ENCODE measurements at regions not wholly inside any gene's neighbourhood (a gene's known extent, or its start where the extent isn't known, plus 50 kb on each side); places are given as distances from the start of the nearest gene placed in this dataset.

DNA sequence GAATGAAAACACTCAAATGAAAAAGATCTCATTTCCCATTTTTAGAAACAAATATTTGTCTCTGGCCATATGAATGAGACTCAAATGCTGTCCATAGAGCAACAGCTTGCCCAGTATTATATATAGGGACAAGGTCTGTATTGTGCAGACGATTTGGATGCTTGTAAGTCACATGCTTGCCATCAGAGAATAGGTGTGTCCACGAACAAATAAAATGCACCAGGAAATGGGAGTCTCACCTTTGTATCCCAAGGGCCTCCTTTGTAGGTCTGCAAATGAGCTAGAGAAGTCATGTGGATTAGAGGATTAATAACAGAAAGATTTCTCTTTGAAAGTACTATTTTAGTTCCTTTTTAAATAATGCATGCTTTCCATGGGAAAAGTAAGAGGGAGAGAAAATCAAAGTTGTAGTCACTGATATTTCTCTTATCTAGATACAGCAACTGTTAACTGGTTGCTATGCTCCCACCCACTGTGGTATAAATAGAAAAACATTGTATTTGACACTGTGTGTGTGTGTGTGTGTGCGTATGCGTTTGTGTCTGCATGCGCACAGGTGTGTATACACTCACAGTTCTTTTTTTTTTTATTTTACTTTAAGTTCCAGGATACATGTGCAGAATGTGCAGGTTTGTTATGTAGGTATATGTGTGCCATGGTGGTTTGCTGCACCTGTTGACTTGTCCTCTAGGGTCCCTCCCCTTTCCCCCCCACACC is 383.4 kb upstream of the ARRDC4 start:
- Histone ChIP-seq H3K79me2 (no peaks in the 10 kb centered on the region), H3K9me2 (replicated peaks; ENCODE audit: insufficient read depth) (no peaks in the 10 kb centered on the region), H3K4me2 (no peak overlapping the region), H3K4me1 (ENCODE audit: insufficient read depth) (no peaks in the 10 kb centered on the region), H3K9me3 (ENCODE audit: low read depth) (no peaks in the 10 kb centered on the region), H3K27me3 (no peaks in the 10 kb centered on the region), H3K27ac (no peak overlapping the region), H3K4me3 (no peak overlapping the region), H2AFZ (no peak overlapping the region), H4K20me1 (ENCODE audit: insufficient read depth, poor library complexity, severe bottlenecking) (no peaks in the 10 kb centered on the region), H3K36me3 (replicated peaks; ENCODE audit: insufficient read depth, low read depth) (no peaks in the 10 kb centered on the region)
- DNase-seq (ENCODE audit: low spot score): no peak
- TF ChIP-seq CTCF (IDR thresholded peaks at IDR 0.05; ENCODE audit: poor library complexity): no peak
- no peak for TF ChIP-seq EZH2phosphoT487 (IDR thresholded peaks at IDR 0.05; ENCODE audit: low read depth, severe bottlenecking, unreplicated experiment)
- no peak for TF ChIP-seq EZH2 (IDR thresholded peaks at IDR 0.05; ENCODE audit: borderline replicate concordance)
- WGBS (ENCODE audit: low lambda C conversion rate, missing lambda C conversion rate): 89% methylated on average over 5 of the region's 5 CpGs

GRCh38 chr15:97585408-97585807 is 375.1 kb upstream of the ARRDC4 start:
- H3K4me1 ChIP-seq (ENCODE audit: insufficient read depth): no peaks in the 10 kb centered on the region
- H3K9me3 ChIP-seq (ENCODE audit: low read depth): no peaks in the 10 kb centered on the region
- TF ChIP-seq EZH2 (IDR thresholded peaks at IDR 0.05; ENCODE audit: borderline replicate concordance) (no peak), CTCF (IDR thresholded peaks at IDR 0.05; ENCODE audit: poor library complexity) (no peak), EZH2phosphoT487 (IDR thresholded peaks at IDR 0.05; ENCODE audit: low read depth, severe bottlenecking, unreplicated experiment) (no peak)
- H3K27me3 ChIP-seq: no peaks in the 10 kb centered on the region
- no peak for DNase-seq (ENCODE audit: low spot score)
- no peak overlapping the region for H2AFZ ChIP-seq
- no peaks in the 10 kb centered on the region for H3K79me2 ChIP-seq
- no peak overlapping the region for H3K4me2 ChIP-seq
- H3K9me2 ChIP-seq (replicated peaks; ENCODE audit: insufficient read depth): no peaks in the 10 kb centered on the region
- H4K20me1 ChIP-seq (ENCODE audit: insufficient read depth, poor library complexity, severe bottlenecking): no peaks in the 10 kb centered on the region
- WGBS (ENCODE audit: low lambda C conversion rate, missing lambda C conversion rate): 97% methylated on average over 10 of the region's 10 CpGs
- no peak overlapping the region for H3K4me3 ChIP-seq
- no peaks in the 10 kb centered on the region for H3K36me3 ChIP-seq (replicated peaks; ENCODE audit: insufficient read depth, low read depth)
- no peak overlapping the region for H3K27ac ChIP-seq

DNA sequence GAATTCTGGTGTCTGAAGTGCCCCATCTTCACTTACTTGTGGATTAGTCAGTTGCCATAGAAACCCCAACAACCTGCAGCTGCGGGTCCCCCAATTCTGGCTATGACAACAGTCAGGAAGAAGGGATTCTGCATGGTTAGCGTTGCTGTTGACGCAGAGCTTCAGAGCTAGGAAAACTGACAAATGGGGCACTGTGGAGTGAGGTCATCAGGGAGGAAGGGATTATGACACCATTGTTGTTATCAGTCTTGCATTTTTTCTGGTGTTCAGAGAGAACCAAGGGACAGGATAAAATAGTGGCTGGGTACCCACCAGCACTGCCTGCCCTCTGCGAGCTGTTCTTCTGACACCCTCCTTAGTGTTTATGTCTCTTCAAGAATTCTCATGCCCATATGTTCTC is 367.7 kb upstream of the ARRDC4 start:
- no peaks in the 10 kb centered on the region for H3K79me2 ChIP-seq
- 78% methylated on average over 4 of the region's 4 CpGs for WGBS (ENCODE audit: low lambda C conversion rate, missing lambda C conversion rate)
- no peak overlapping the region for H3K4me2 ChIP-seq
- DNase-seq (ENCODE audit: low spot score): no peak
- no peak overlapping the region for H3K27ac ChIP-seq
- no peaks in the 10 kb centered on the region for H4K20me1 ChIP-seq (ENCODE audit: insufficient read depth, poor library complexity, severe bottlenecking)
- H3K4me3 ChIP-seq: no peak overlapping the region
- no peak overlapping the region for H2AFZ ChIP-seq
- TF ChIP-seq EZH2 (IDR thresholded peaks at IDR 0.05; ENCODE audit: borderline replicate concordance) (no peak), CTCF (IDR thresholded peaks at IDR 0.05; ENCODE audit: poor library complexity) (no peak), EZH2phosphoT487 (IDR thresholded peaks at IDR 0.05; ENCODE audit: low read depth, severe bottlenecking, unreplicated experiment) (no peak)
- H3K27me3 ChIP-seq: no peaks in the 10 kb centered on the region
- no peaks in the 10 kb centered on the region for H3K9me3 ChIP-seq (ENCODE audit: low read depth)
- no peaks in the 10 kb centered on the region for H3K4me1 ChIP-seq (ENCODE audit: insufficient read depth)
- H3K9me2 ChIP-seq (replicated peaks; ENCODE audit: insufficient read depth): no peaks in the 10 kb centered on the region
- no peaks in the 10 kb centered on the region for H3K36me3 ChIP-seq (replicated peaks; ENCODE audit: insufficient read depth, low read depth)
